Activated effector memory CD4-positive, alpha-beta T cell treated with anti-CD3 and anti-CD28 coated beads, Interleukin-2, amount 50 U/mL, for 16 hours (primary cell): ENCODE measurements at regions not wholly inside any gene's neighbourhood (a gene's known extent, or its start where the extent isn't known, plus 50 kb on each side); places are given as distances from the start of the nearest gene placed in this dataset.

Experiments
- DNase-seq: peaks from one replicate; pipeline ENCODE4 v3.0.0-alpha.2; 2020

DNA sequence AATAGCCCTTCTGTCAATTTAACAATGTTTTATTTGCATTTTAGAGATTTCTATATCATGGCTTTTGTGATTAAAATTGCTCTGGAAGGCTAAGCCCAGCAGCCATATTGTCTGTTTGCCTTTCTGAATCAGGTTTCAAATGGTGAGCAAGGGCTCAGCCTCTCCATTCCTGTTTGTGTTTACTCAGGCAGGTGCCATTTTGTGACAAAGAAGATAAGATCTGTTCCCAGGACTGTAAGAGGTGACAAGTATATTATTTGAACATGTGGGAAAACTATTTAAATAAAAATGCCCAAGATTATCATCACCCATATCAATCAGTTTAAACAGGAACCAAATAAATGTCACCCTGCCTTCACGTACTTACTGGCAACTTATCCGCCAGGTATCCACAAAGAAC lies 641.3 kb upstream of the KLF4 start:
- no peak for DNase-seq

DNA sequence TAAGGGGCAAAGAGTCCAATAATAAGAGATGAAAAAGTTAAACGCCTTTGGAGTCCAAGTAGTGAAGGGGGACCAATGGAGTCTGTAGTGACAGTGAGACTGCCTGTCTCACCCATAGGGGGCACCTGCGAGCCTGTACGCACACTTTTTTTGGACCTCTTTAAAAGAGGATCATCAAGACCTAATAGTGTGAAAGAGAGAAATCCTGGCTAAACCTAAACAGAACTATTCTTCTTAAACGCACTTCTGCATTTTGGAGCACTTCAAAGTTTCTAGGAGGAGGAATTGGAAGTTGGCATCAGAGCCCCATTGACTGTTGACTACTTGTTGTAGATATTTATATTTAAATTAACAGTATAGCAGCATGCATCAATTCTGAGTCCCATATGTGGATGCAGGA lies 636.1 kb upstream of the KLF4 start:
- DNase-seq = no peak

DNA sequence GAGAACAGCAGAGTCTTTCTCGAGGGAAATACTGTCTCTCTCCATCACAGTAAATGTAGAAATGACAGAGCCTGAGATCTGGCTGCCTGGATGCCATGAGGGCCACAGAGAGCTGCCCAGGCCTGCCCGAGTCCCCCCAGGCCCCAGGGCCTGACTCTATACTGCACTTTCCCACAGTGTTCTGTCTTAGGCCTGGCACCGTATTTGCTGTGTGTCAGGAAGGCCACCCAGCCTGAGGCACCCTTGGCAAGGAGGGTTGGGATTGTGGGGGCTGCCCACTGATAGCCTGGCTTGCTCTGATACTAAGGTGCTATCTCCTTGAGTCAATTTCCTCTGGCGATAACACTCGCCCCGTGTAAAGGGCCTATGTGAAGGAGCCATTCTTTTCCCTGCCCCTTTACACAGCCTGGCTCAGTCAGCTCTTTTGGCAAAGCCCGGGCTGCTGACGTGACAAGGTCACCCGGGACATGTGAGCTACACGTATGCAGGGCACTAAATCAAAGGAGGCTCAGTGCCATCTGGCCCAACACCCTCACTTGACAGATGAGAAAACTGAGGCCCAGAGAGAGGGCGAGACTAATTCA lies 630.1 kb upstream of the KLF4 start:
- DNase-seq = no peak

DNA sequence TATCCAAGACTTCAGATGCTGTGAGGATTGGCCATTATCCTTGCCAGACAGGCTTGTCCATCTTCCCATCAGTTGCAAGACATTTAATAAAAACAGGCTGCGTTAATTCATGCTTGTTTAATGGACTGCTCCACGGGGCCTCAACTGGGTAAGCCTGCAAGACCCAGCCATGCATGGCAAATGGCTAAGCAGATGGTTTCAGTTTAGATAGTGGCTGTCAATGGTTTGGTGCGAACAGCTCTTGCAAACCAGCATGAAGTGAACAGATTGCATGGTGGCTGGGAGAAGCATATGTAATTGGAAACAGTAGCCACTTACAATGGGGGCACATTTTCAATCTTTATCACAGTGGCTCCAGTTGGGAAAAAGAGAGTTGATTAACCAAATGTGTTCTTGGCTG lies 628.2 kb upstream of the KLF4 start:
- DNase-seq = no peak

DNA sequence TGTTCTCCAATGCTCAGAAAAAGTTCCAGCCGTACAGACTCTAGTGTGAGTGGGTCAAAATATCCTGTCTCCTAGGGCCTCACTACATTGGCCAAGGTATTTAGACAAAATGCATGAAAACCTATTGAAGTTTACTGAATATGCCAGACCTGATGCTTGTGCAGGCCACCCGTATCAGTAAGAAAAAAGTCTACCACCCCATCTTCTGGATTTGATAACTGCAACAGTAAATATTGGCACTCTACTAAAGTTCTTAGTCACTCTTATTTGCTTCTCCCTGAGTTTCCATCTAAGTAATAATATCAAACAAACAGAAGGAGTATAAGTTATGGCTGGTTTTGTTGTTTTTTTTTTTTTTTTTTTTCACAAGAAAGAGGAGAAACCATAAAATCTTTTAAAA lies 627.7 kb upstream of the KLF4 start:
- no peak for DNase-seq

DNA sequence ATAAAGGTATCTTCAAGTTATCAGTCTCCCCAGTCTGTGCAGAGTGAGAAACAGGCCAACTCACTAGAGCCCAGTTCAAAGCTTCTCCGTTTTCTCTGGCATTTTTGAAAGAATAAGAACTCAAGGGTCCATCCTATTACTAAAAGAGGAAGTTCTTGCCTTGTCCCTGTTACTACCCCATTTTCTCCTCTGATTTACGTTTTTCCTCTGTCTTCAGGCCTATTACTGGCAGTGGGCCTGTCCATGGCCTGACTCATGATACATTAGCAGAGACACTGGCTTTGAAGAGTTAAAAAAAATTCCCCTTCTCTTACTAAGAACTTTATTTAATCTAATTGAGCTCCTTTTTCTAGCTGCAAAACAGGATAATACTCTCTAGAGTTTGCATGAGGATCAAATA lies 624.0 kb upstream of the KLF4 start:
- no peak for DNase-seq

DNA sequence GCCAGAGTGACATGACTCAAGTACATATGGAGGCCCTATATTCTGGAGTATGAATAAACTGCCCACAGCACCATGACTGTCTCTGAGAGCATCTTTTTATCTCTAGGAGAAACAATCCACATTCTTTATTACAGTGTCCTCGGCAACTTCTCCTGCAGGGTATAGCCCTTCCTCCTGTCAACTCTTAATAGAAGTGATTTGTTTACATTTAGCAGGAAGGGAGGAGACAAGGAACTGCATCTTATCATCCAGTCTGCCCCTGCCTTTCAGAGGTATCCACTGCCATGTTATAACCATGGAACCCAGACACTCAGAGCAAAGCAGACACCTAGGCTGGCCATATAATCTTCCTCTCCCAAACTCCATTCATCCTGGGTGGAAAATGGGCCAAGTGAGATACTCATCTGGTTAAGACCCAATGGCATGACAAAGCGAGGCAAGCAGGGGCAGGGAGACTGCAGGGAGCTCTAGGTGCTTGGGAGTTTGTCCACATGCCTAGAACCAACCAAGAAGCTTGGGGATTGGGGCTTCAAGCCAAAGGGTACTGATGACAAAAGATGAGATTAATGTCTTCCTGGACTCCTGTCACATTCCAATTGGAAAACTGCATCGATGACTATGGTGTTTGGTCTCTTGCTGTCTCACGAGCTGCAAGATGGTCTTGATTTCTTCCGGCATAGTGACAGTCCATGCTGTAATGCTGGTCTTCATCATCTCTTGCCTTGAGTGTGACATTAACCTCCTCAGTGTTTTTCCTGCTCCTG lies 620.5 kb upstream of the KLF4 start:
- no peak for DNase-seq

DNA sequence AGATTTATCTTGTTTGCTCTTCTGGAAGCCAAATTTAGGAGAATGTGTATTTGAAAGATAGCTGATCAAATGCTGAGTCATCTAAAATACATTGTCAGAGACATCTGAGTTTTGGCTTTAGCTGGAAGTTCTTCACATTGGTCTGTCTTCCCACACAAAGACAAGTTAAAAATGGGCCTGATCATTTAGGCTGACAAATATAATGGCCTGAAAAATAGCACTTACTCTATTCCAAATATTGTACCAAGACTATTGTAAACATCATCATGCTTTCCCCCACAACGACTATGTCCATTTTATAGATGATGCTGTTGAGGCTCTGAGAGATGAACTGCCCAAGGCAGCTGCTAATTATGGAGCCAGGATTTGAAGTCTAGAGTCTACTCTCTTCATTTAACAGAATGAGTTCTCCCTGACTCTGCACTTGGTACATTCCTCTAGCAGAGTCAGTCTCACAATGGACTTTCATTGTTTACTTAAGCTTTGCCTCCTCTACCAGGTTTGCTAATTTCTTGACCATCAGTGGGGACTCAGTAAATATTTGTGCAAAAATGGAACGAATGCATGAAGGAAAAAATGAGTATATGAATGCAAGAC lies 619.4 kb upstream of the KLF4 start:
- DNase-seq = no peak

DNA sequence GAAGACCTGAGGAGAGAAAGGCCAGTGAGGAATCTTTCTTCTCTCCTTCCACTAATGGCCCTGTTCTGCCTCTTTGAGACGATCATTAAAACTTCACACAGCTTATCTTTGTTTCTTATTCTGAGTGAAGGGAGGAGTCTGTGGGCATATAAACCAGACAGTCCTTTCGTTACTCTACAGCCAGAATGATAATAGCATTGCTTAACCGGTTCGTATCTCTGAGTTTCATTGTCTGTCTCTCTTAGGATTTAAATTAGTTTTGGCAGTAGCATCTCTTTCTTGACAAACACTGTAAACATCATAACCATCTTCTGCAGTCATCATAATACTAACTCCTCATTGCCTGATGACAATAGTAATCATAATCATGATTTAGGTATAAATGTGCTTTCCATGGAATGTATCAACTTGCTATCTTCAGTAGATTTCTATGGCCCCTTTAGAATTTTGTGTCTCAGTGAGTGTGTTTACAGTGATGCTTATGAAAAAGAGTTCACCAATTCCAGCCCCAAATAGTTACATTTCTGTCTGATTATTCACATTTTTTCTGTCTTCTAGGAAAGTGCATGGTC lies 618.8 kb upstream of the KLF4 start:
- no peak for DNase-seq

DNA sequence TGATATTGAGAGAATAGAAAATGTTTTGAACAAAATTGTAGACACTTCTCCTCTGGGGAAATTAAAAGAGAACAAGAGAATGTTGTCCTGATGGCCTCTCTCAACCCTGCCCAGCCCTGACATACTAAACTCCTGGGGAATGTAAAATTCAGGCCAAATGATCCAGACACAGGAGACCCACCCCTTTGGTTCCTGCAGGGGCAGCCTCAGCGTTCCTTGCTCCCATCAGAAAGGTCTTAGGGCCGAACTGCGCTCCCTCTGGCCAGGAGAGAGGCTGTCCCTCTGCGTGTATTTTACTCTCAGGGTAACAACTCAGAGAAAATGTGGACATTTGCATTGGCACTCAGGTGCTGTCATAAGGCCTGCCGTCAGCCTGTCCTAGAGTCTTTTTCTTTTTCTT lies 616.3 kb upstream of the KLF4 start:
- no peak for DNase-seq

DNA sequence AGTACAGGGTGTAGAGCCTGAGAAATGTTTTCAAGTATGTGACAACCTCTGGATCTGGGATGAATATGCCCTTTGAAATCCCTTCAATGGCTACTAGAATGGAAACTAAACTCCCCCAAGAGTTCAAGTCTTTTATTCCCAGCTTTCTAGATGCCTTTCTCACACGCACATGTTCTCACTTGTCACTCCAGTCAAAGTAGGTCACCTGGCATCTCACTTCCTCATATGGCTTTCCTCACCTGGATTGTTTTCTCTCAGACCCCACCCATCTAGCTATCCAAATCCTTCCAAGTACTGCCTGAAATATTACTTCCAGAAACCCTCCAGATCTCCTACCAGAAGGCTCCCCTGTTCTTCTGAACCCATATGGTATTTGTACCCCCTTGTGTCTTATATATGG lies 615.4 kb upstream of the KLF4 start:
- DNase-seq = no peak

DNA sequence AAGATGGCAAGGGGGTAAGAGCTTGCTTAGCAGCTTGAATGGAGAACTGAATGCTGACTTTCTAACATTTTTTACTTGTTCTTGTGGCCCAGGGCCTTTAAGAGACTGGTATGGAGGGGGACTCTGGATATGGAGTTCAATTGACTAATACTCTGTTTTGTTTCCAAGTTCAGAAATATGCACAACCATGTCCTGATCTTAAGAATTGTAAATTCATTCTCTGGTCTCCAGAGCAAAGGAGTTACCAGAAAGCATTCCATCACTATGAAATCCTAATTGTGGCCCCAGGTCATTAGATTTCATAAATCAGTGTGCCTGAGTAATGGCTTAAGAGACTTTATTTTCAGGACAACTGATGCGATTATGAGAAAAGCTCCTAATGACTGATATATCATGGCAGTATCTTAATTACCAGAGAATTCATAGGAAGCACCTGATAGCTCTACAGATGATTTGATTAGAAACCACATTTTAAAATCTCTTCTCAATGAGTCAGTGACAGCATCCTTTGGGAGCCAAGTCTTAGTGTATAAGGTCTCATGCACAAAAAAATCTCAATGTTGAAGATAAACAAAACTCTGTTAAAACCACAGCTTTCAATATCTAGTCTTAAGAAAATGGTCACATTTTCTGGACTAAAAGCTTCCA lies 613.6 kb upstream of the KLF4 start:
- no peak for DNase-seq

DNA sequence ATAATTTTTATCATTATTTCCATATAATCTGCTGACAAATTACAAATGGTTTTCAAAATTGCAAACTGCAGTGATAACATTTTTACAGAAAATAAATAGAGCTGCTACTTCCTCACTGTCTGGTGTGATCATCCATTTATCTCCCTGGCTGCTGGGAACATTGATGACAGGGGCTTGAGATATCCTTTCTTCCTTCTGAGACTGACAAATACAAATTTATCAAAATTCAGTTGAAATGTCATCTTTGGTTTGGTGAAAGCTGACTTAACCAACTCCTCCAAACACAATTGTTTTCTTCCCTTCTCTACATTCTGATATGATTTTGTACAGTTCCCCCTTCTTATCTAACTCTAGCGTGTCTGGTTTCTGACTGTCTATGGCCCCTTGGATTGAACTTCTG lies 611.8 kb upstream of the KLF4 start:
- DNase-seq = no peak

DNA sequence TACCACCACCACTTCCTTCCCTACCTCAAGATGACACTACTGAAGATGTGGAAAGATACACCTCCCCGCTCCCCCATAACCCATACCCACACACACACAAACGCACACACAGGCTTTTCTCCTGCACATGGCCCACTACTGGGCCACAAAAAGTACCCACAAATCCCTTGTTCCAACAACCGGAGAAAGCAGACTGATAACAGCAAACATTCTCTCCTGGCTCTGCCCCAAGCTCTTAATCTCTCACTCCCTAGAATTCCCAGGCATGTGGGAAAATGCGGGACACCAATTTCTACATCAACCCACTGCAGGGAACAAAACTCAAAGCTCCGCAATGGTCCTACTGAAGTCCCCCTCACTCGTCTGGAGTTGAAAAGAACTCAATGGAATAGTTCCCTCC lies 611.0 kb upstream of the KLF4 start:
- DNase-seq = no peak

DNA sequence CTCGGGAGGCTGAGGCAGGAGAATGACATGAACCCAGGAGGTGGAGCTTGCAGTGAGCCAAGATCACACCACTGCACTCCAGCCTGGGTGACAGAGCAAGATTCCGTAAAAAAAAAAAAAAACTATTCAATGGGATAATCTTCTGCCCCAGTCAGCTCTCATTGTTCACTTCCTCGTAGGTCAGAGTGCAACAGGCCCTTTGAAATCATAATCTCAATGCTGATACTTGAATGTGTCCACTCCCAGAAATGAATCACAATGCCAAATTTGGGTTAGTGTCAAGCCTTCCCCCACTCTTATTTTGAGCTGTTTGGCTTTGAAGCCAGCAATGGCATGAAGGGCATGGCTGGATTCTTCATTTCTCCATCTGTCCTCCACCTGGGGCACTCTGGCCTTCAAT lies 610.3 kb upstream of the KLF4 start:
- DNase-seq = no peak

DNA sequence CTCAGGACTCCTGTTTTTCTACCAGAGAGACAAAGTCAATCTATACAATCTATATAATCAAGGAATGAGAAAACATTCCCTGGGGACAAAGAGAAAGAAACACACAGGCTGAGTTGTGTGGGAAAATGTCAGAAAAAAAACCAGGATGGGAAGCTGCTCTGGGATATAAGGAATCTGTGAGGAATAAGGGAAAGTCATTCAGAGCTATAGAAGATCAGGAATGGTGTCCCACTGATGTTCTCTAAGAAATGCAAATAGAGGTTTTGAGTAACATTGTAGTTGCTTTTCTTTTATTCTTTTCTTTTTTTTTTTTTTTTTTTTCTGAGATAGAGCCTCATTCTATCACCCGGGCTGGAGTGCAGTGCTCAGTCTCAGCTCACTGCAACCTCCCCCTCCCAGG lies 605.9 kb upstream of the KLF4 start:
- DNase-seq = no peak

DNA sequence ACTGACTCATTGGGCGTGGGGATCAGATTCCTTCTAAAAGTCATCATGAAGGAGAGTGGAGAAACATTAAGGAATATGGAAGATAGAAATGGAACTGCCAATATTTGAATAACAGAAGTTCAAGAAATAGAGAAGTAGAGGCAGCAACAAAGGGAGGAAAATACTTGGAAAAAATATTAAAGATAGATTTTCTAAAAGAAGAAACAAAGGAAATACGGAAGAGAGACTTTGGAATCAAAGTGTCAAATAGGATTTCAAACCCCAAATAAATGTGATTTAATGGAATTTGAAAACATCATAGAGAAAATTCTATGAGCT lies 605.1 kb upstream of the KLF4 start:
- no peak for DNase-seq

DNA sequence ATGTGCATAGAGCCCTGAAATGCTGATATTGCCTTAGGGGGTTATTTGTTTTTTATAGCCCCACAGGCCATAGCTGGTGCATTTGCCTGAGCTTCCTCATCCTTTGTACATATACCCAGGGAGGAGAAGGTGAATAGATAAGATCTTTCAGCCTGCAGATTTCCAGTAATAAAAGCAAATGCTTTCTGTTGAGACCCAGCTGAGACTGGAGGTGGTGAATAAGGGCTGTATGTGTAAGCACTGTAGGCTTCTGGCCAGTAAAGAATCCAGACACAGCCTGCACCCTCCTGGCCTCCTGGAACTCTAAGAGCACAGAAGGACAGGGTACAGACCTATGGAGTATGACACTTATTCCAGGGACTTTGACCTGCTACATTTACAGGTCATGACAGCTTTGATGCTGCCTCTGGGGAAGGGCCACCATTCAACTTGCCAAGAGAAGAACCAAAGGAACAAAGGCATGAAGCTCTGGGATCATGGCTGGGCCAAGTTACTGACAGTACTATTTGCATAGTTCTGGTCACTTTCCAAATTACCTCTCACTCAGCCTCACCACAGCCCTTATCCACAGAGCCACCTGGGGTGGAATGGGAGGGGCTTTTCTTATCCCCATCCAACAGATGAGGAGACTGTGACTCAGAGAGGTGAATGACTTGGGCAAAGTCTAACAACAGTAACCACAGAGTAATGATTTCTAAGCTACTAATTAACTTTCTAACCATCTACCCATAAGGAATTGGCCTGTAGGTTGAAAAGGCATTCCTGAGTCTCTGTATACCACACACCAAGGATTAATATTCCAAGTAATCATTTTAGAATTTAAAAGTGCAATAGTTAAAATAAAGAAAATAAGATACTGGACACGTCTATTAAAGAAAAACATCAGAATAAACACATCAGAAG lies 604.5 kb upstream of the KLF4 start:
- DNase-seq = no peak

DNA sequence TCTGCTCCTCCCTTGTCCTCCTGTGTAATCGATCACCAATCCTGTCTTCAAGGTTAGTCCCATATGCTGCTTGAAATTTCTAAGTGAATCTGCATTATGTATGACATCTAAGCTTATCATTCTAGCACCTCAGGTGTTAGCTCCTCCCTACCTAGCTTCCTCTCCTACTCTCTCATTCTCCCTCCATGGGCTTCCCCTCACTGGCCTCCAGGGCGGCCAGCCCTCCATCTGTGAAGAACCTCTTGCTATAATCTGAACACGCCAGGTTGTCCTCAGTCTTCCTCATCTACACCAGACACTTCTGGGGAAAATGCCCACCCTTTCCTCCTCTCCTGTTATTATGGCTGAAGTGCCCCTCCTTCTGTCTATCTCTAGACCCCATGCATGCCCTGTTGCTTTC lies 599.3 kb upstream of the KLF4 start:
- no peak for DNase-seq

DNA sequence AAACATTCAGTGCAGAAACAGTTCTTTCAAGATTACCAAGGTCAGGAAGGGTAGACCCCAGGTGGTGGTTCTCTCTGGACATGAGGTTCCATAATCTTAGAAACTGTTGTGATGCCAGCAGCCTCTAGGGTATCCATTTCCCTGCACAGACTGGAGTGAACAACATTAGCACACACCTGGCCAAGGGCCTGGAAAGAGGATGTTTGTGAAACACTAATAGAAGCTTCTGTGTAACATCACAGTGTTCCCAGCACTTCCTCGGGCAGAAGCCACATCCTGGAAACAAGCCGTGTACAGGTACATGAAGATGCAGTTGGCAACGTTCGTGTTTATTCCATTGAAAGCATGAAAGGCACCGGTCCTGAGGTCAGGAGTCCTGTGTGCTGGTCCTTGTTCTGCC lies 598.2 kb upstream of the KLF4 start:
- no peak for DNase-seq

DNA sequence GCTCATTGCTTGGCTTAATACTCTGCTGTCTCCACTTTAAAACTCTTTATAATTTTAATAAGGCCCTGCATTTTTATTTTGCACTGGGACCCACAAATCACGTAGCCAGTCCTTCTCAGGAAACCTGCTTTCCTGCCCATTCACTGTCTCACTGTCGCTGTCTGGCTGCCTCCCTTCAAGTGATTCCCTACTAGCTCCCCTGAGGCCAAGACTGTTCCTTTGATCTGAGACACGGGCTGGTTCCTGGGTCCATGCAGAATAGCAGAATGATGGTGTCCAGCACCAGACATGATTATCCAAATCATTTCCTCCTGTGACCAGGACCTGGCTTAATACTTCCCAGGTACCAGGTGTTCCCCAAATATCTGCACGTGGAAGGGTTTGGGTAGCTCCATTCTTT lies 597.1 kb upstream of the KLF4 start:
- DNase-seq = no peak

DNA sequence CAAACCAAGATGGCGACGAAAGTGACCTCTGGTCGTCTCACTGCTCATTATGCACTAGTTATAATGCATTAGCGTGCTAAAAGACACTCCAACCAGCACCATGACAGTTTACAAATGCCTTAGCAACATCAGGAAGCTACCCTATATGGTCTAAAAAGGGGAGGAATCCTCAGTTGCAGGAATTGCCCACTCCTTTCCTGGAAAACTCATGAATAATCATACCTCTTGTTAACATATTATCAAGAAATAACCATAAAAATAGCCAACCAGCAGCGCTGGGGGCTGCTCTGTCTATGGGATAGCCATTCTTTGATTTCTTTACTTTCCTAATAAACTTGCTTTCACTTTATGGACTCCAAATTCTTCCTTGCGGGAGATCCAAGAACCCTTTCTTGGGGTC lies 595.7 kb upstream of the KLF4 start:
- no peak for DNase-seq

DNA sequence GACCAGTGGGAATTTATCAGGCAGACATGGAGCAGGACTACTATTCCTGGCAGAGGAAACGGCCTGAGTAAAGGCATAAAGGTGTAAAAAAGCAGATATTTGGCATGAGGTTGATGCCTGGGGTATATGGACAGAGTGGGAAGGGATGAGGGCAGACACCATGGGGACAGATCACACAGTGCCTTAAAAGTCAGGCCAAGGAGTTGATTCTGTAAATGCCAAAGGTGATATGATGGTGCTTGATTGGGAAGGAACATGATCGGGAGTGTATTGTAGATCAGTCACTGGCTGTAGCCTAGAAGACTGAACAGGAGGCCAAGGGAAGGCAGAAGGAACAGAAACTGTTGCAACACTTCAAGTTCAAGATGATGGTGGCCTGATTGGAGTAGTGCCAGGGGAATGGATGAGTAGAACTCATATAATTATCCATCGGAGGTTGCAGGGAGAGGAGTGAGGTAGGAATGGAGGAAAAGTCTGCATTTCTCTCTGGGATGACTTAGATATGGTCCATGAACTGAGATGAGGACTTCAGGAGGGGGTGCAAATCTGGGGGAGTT lies 594.3 kb upstream of the KLF4 start:
- no peak for DNase-seq
